WERI-Rb-1 (cell line): ENCODE measurements at regions not wholly inside any gene's neighbourhood (a gene's known extent, or its start where the extent isn't known, plus 50 kb on each side); places are given as distances from the start of the nearest gene placed in this dataset.

ENCODE experiments used
- DNase-seq: peaks from one replicate; pipeline ENCODE4 v3.0.0-alpha.2; 2020
- H3K27ac ChIP-seq: fragments of 250-450 bp; sonication (Bioruptor Pico); 2 replicates; pipeline ENCODE4 v1.5.1; 2020; ENCODE audit warnings: mild to moderate bottlenecking, moderate library complexity
- H3K27me3 ChIP-seq: fragments of 250-450 bp; sonication (Bioruptor Pico); 2 replicates; pipeline ENCODE4 v1.5.1; 2021; ENCODE audit warnings: mild to moderate bottlenecking, low read depth, moderate library complexity; ENCODE audit not compliant: insufficient read depth, severe bottlenecking
- H3K36me3 ChIP-seq: fragments of 250-450 bp; sonication (Bioruptor Pico); 2 replicates; pipeline ENCODE4 v1.5.1; 2020; ENCODE audit warnings: mild to moderate bottlenecking, moderate library complexity
- H3K4me3 ChIP-seq: 2 replicates; pipeline ENCODE4 v1.5.1; 2011; ENCODE audit warnings: low read depth, mild to moderate bottlenecking, control low read depth, low read length
- H3K9me3 ChIP-seq: fragments of 250-450 bp; sonication (Bioruptor Pico); 2 replicates; pipeline ENCODE4 v1.5.1; 2021; ENCODE audit warnings: mild to moderate bottlenecking, moderate library complexity; ENCODE audit not compliant: severe bottlenecking
- CTCF ChIP-seq: IDR thresholded peaks from 2 replicates; pipeline ENCODE4 v1.5.1; 2011; ENCODE audit warnings: low read depth, mild to moderate bottlenecking, control low read depth, inconsistent platforms, low read length

GRCh38 chr21:43343095-43343991 lies 83.6 kb downstream of the SIK1 start:
- TF ChIP-seq CTCF = no peak

GRCh38 chr21:43342301-43342881 lies 84.5 kb downstream of the SIK1 start:
- Histone ChIP-seq H3K9me3 (peaks cover 5% of the 10 kb centered on the region), H3K36me3 (no peaks in the 10 kb centered on the region), H3K27ac (no peak overlapping the region), H3K27me3 (no peaks in the 10 kb centered on the region), H3K4me3 (no peak overlapping the region)
- DNase-seq = no peak
- no peak for TF ChIP-seq CTCF

More at GRCh38 chr21:43343095-43343991, 83.6 kb downstream of the SIK1 start:
- no peak for DNase-seq
- Histone ChIP-seq H3K36me3 (no peaks in the 10 kb centered on the region), H3K4me3 (no peak overlapping the region), H3K9me3 (peaks cover 5% of the 10 kb centered on the region), H3K27me3 (no peaks in the 10 kb centered on the region), H3K27ac (no peak overlapping the region)

GRCh38 chr21:43341378-43342161 lies 85.4 kb downstream of the SIK1 start:
- H3K27ac ChIP-seq = no peak overlapping the region
- DNase-seq = no peak
- no peak overlapping the region for H3K4me3 ChIP-seq
- peaks cover 5% of the 10 kb centered on the region for H3K9me3 ChIP-seq
- H3K36me3 ChIP-seq = no peaks in the 10 kb centered on the region
- no peak for TF ChIP-seq CTCF
- H3K27me3 ChIP-seq = no peaks in the 10 kb centered on the region

GRCh38 chr21:43340491-43341377 lies 86.2 kb downstream of the SIK1 start:
- H3K27ac ChIP-seq = no peak overlapping the region
- no peak overlapping the region for H3K4me3 ChIP-seq
- no peaks in the 10 kb centered on the region for H3K36me3 ChIP-seq
- H3K27me3 ChIP-seq = no peaks in the 10 kb centered on the region
- H3K9me3 ChIP-seq = peaks cover 5% of the 10 kb centered on the region
- no peak for TF ChIP-seq CTCF
- DNase-seq = no peak

- no peak overlapping the region for H3K27ac ChIP-seq
- H3K4me3 ChIP-seq = no peak overlapping the region
- no peaks in the 10 kb centered on the region for H3K27me3 ChIP-seq
- H3K36me3 ChIP-seq = no peaks in the 10 kb centered on the region
- H3K9me3 ChIP-seq = peaks cover 9% of the 10 kb centered on the region
- no peak for DNase-seq
- no peak for TF ChIP-seq CTCF
These were observed 87.3 kb downstream of the SIK1 start for GRCh38 chr21:43339668-43340067.
